ENCODE measurements at regions not wholly inside any gene's neighbourhood (a gene's known extent, or its start where the extent isn't known, plus 50 kb on each side); places are given as distances from the start of the nearest gene placed in this dataset.
A peak's percentile ranks its signal among the peaks of the same experiment; 100 is the strongest.

DNA sequence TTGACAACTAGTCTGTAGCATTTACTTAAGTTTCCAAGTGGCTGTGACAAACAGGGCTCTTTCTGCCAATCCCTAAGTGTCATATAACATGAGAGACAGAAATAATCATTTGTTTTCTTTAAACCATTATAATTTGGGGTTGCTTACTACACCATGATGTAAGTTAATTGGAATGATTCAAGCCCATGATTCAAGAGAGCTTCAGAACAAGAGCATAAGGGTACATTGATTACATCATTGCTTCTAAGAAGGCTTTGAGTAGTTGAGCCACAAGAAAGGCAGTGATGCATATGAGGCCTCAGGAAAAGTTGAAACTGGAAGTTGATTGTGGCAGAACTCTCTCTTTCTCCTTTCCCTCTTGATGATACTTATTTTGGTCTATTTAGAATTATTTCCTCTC, 444.0 kb downstream of the CCER1 start:
- ATAC-seq (replicated peaks) = peak; percentile 73
- H3K27ac Mint-ChIP-seq = no peak overlapping the region
- H3K27me3 Mint-ChIP-seq = peaks cover 11% of the 10 kb centered on the region
- H3K36me3 Mint-ChIP-seq (ENCODE audit: low read depth) = no peaks in the 10 kb centered on the region
- H3K4me3 Mint-ChIP-seq = no peak overlapping the region
- H3K4me1 Mint-ChIP-seq = peaks cover 11% of the 10 kb centered on the region
- peaks cover 5% of the 10 kb centered on the region for H3K9me3 Mint-ChIP-seq

DNA sequence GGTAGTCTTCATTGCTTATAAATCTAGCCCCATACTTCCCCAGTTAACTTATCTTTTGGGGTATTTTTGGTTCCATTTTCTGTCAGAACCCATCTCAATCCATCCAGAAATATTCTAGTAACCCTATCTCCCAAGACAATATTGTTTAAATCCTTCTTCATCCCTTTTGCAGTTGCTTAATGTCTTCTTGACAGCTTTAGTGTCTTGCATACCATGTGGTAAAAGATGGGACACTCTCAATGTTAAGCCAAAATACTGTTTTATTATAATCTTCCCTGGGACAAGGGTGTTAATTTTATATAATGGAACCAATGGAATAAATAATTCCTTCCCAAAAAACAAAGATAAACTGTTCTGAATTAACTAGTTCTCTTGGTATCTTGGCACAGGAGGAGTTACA, 450.2 kb downstream of the CCER1 start:
- peaks cover 3% of the 10 kb centered on the region for H3K9me3 Mint-ChIP-seq
- H3K4me3 Mint-ChIP-seq = no peak overlapping the region

DNA sequence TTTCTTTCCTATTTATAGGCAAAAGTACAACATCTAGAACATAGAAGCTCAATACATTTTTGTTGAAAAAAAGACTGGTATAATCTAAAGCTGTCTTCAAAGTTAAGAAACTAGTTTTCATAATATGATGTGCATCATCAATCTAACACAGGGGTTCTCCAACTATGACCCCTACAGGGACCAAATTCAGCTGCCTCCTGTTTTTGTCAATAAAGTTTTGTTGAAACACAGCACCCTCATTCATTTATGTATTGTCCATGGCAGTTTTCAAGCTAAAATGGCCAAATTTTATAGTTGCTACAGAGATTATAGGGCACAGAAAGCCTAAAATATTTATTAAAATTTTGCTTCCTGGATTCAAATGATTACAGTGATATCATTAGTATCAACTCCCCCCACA, 452.9 kb downstream of the CCER1 start:
- Mint-ChIP-seq H3K27ac (no peak overlapping the region), H3K9me3 (no peaks in the 10 kb centered on the region), H3K27me3 (peaks cover under 1% of the 10 kb centered on the region)

More for the DNA sequence above, 450.2 kb downstream of the CCER1 start:
- Mint-ChIP-seq H3K27me3 (peaks cover 2% of the 10 kb centered on the region), H3K4me1 (peaks cover 3% of the 10 kb centered on the region), H3K36me3 (ENCODE audit: low read depth) (no peaks in the 10 kb centered on the region), H3K27ac (no peak overlapping the region)
- ATAC-seq (replicated peaks) = no peak

DNA sequence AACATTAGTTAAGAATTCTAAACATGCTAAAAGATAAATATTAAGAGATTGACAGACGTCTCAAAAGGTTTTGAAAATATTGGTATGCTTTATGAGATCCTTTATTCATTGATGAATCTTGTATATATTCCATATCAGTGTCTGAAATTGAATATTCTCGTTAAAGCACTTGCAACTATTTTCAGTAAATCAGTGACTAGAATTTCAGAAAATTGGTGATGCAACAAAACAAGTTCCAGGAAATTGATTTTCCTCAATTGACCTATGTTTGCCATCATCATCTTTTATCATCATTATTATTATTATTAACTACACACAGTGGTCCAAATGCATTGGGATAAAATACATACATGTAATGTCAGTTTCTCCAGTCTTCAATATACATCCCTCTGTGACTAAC, 453.6 kb downstream of the CCER1 start:
- Mint-ChIP-seq H3K4me3 (no peak overlapping the region), H3K36me3 (ENCODE audit: low read depth) (no peaks in the 10 kb centered on the region), H3K4me1 (no peaks in the 10 kb centered on the region), H3K9me3 (no peaks in the 10 kb centered on the region), H3K27me3 (peaks cover 5% of the 10 kb centered on the region), H3K27ac (no peak overlapping the region)
- no peak for ATAC-seq (replicated peaks)

More for the DNA sequence above, 452.9 kb downstream of the CCER1 start:
- no peak overlapping the region for H3K4me3 Mint-ChIP-seq
- H3K36me3 Mint-ChIP-seq (ENCODE audit: low read depth) = no peaks in the 10 kb centered on the region
- ATAC-seq (replicated peaks) = no peak
- no peaks in the 10 kb centered on the region for H3K4me1 Mint-ChIP-seq

DNA sequence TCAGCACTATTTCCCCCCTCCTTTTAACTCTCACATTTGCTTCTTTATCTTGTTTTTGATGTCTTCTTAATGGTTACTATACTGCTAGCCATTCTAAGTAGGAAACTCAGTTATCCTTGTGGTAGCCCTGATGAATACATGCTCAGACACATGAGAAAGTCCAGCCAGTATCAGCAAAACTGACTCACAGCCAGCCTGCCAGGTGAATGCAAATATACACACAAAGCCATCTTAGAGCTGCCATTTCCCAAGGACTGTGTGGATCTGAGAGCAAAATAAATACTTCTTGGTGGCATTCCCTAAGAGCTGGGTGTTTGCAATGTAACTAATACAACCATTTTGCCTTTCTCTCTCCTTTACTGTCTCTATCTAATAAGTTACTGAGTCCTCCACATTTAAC, 455.2 kb downstream of the CCER1 start:
- H3K4me1 Mint-ChIP-seq = no peaks in the 10 kb centered on the region
- no peaks in the 10 kb centered on the region for H3K9me3 Mint-ChIP-seq
- H3K27ac Mint-ChIP-seq = no peak overlapping the region
- H3K27me3 Mint-ChIP-seq = peaks cover 5% of the 10 kb centered on the region
- ATAC-seq (replicated peaks) = no peak
- no peaks in the 10 kb centered on the region for H3K36me3 Mint-ChIP-seq (ENCODE audit: low read depth)
- no peak overlapping the region for H3K4me3 Mint-ChIP-seq

DNA sequence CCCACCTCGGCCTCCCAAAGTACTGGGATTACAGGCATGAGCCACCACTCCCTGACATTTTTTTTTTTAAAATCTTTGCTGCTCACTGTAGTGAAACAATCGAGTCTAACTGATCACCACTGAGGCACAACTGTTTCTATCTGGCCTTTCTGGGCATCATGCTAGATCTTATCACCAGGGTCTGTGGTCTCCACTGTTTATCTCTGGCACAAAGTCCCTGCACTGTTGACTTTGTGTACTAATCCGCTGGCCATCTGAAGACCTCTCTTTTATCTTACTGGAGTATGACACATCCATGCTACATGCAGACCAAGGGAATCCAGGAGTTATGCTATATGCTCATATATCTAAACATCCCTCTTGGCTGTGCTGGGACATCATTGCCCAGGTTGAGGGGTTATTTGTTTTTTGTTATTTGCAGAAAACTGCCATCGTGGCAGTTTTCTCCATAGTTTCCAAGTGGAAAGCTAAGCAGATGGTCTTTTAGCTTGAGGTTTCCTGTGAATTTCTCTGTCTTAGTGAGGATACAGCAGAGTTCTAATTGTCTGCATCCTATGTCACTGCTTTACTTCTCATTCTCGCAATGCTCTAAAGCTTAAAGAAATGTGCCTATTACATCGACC, 456.9 kb downstream of the CCER1 start:
- Mint-ChIP-seq H3K36me3 (ENCODE audit: low read depth) (no peaks in the 10 kb centered on the region), H3K4me1 (no peaks in the 10 kb centered on the region), H3K9me3 (no peaks in the 10 kb centered on the region), H3K27ac (no peak overlapping the region), H3K27me3 (peaks cover 5% of the 10 kb centered on the region), H3K4me3 (no peak overlapping the region)
- ATAC-seq (replicated peaks) = no peak

DNA sequence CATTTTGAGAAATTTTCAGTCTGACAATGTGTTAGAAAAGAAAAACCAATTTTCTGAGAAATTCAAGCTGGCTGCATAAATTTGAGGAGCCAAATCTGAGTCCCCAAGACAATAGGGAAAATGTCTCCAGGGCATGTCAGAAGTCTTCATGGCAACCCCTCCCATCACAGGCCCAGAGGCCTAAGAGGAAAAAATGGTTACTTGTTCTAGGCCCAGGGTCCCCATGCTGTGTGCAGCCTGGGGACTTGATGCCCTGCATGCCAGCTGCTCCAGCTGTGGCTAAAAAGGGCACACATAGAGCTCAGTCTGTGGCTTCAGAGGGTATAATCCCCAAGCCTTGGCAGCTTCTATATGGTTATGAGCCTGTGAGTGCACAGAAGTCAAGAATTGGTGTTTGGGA, 464.6 kb downstream of the CCER1 start:
- no peak for ATAC-seq (replicated peaks)

DNA sequence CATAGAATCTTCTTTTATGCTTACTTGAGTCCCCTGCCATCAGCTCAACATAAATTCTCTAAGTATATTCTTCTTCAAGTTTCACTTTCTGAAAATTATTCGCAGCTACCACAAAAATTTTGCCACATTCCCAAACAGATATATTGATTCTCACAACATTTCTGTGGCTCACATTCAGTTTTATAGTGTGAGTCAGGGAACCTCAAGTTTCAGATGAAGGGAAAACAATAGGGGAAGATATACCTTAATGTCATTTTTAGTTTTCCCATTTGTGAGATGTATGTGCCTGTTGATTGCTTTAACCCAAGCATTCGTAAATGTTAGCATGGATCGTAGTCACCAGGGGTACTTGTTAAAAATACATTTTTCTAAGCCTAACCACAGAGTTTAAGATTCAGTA, 465.8 kb downstream of the CCER1 start:
- ATAC-seq (replicated peaks) = no peak
- peaks cover 6% of the 10 kb centered on the region for H3K9me3 Mint-ChIP-seq
- no peak overlapping the region for H3K27ac Mint-ChIP-seq
- H3K36me3 Mint-ChIP-seq (ENCODE audit: low read depth) = no peaks in the 10 kb centered on the region
- H3K4me1 Mint-ChIP-seq = no peaks in the 10 kb centered on the region
- H3K27me3 Mint-ChIP-seq = peaks cover 4% of the 10 kb centered on the region
- H3K4me3 Mint-ChIP-seq = no peak overlapping the region

More for the DNA sequence above, 464.6 kb downstream of the CCER1 start:
- Mint-ChIP-seq H3K27me3 (peaks cover 4% of the 10 kb centered on the region), H3K9me3 (peaks cover 6% of the 10 kb centered on the region), H3K27ac (no peak overlapping the region), H3K36me3 (ENCODE audit: low read depth) (no peaks in the 10 kb centered on the region), H3K4me1 (no peaks in the 10 kb centered on the region), H3K4me3 (no peak overlapping the region)

DNA sequence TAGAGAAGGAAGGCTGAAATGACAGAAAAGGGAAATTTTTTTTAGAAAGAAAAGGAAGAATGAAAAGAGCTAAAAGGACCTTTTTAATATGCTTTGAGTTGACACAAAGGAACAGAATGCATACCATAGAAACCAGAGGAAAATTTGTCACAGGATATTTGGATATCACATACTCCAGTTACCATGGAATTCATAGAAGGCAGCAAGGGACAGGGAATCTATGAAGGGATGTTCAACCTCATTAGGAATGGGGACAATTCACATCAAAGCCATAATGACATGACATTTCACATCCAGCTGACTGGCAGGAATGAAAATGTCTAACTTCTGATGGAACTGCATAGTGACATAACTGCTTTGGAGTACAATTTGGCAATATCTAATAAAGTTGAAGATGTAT, 469.4 kb downstream of the CCER1 start:
- Mint-ChIP-seq H3K9me3 (peaks cover 6% of the 10 kb centered on the region), H3K36me3 (ENCODE audit: low read depth) (no peaks in the 10 kb centered on the region), H3K4me1 (no peaks in the 10 kb centered on the region), H3K27me3 (peaks cover 4% of the 10 kb centered on the region), H3K27ac (no peak overlapping the region), H3K4me3 (no peak overlapping the region)
- ATAC-seq (replicated peaks) = no peak

DNA sequence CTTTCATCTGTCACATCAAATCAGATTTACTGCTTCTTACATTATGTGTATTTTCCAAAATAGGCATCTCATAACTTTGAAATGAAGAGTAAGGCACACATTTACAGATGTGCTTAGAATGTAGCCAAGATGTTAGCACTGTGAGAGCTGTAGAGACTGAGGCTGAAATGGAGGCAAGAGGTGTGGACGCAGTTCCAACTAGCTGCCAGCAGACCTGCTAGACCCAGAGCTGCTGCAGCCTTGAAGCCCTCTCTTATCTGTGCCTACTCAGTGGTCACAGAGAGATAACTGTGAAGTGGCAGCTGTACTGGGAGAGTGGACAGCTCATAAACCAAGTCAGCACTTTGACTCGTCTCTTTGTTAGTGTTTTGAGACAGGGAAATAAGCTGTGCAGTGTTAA, 470.9 kb downstream of the CCER1 start:
- ATAC-seq (replicated peaks) = no peak
- no peak overlapping the region for H3K27ac Mint-ChIP-seq
- H3K9me3 Mint-ChIP-seq = peaks cover 3% of the 10 kb centered on the region
- H3K27me3 Mint-ChIP-seq = peaks cover 4% of the 10 kb centered on the region
- H3K36me3 Mint-ChIP-seq (ENCODE audit: low read depth) = no peaks in the 10 kb centered on the region
- no peak overlapping the region for H3K4me3 Mint-ChIP-seq
- no peaks in the 10 kb centered on the region for H3K4me1 Mint-ChIP-seq

DNA sequence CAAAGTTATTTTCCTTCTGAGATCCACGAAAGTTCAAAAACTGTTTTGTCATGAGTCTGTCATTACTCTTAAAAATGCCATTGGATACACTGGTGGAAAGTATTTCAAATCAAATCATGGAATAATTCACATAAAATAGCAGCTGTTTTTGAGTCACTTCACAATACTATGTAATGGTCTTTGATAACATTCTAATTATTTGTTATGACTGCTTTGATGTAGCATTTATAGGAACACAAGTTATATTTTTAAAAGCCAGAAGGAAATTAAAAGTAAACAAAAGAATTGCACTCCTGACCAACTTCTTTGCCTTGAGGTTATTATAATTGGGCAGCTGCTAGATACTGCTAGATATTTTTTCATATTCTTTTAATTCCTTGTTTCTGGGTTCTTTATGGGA, 473.2 kb downstream of the CCER1 start:
- H3K4me1 Mint-ChIP-seq = no peaks in the 10 kb centered on the region
- H3K4me3 Mint-ChIP-seq = no peak overlapping the region
- H3K27ac Mint-ChIP-seq = no peak overlapping the region
- peaks cover 4% of the 10 kb centered on the region for H3K9me3 Mint-ChIP-seq
- ATAC-seq (replicated peaks) = no peak
- H3K27me3 Mint-ChIP-seq = no peaks in the 10 kb centered on the region
- H3K36me3 Mint-ChIP-seq (ENCODE audit: low read depth) = no peaks in the 10 kb centered on the region

DNA sequence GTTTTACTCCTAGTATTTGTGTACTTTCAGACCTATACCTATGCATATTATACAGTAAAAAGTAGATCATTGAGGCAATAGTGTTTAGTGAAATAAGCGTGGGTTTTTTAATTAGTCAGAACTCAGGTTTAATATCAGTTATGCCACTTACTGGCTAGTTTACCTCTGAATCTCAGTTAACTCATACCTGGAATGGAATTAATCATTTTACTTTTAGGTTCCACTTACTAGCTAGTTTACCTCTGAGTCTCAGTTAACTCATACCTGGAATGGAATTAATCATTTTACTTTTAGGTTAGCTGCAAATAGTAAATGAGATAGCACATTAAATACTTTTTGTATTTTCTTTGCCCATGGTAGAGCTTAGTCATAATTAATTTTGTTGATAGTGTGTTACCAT, 475.7 kb downstream of the CCER1 start:
- Mint-ChIP-seq H3K27ac (no peak overlapping the region), H3K4me3 (no peak overlapping the region), H3K27me3 (no peaks in the 10 kb centered on the region), H3K9me3 (peaks cover 4% of the 10 kb centered on the region), H3K36me3 (ENCODE audit: low read depth) (no peaks in the 10 kb centered on the region), H3K4me1 (no peaks in the 10 kb centered on the region)
- ATAC-seq (replicated peaks) = no peak

DNA sequence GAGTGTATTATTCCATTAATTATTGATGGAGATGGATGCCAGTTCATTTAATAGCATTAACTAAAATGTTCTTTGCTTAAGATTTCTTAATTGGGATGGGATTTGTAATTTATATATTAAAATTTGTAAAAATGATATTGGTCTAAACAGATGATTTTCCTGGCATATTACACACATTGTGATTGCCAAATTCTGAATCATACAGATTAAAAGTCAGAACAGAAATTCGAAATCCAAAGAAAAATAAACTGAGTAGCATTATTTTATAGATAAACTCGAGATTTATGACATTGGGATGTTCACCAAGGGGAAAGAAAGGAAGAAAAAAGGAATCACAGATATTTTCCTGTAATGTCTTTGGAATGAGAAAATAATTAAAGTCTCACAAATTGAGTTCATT, 481.1 kb downstream of the CCER1 start:
- Mint-ChIP-seq H3K27me3 (no peaks in the 10 kb centered on the region), H3K4me3 (no peak overlapping the region), H3K9me3 (peaks cover 4% of the 10 kb centered on the region), H3K4me1 (no peaks in the 10 kb centered on the region), H3K27ac (no peak overlapping the region), H3K36me3 (ENCODE audit: low read depth) (no peaks in the 10 kb centered on the region)
- ATAC-seq (replicated peaks) = no peak

DNA sequence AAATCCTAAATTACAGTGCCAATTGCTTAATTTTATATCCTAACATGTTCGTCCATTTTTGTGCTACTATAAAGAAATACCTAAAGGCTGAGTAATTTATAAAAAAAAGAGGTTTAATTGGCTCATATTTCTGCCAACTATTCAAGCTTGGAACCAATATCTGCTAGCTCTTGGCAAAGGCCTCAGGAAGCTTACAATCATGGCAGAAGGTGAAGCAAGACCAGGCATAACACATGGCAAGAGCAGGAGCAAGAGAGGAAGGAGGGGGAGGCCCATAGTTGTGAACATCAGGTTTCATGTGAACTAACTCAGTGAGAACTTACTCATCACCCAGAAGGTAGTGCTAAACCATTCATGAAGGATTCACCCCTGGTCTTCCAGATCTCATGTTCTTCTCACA, 494.3 kb downstream of the CCER1 start:
- Mint-ChIP-seq H3K9me3 (peaks cover 6% of the 10 kb centered on the region), H3K36me3 (ENCODE audit: low read depth) (no peaks in the 10 kb centered on the region), H3K27ac (no peak overlapping the region), H3K4me1 (no peaks in the 10 kb centered on the region), H3K27me3 (peaks cover 7% of the 10 kb centered on the region), H3K4me3 (no peak overlapping the region)
- ATAC-seq (replicated peaks) = no peak

DNA sequence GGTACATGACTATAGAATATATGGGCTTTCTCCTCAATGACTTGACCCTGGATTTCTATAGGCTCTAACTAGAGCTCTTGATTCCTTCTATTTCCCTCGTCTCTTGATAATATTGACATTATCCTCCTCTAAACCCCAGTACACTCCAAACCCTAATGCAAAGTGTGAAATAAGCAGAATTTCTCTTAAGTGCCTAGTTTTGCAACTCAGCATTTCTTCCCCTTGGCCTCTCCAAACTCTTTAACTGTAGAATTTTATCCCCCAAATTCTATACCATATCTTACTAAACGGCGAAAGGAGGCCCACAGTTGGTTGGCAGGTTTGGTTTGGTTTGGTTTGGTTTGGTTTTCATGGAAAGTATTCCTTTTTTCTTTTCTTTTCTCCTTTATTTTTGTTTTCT, 498.7 kb downstream of the CCER1 start:
- Mint-ChIP-seq H3K4me1 (no peaks in the 10 kb centered on the region), H3K27ac (no peak overlapping the region), H3K27me3 (peaks cover 7% of the 10 kb centered on the region), H3K4me3 (no peak overlapping the region), H3K36me3 (ENCODE audit: low read depth) (no peaks in the 10 kb centered on the region), H3K9me3 (peaks cover 6% of the 10 kb centered on the region)
- no peak for ATAC-seq (replicated peaks)

DNA sequence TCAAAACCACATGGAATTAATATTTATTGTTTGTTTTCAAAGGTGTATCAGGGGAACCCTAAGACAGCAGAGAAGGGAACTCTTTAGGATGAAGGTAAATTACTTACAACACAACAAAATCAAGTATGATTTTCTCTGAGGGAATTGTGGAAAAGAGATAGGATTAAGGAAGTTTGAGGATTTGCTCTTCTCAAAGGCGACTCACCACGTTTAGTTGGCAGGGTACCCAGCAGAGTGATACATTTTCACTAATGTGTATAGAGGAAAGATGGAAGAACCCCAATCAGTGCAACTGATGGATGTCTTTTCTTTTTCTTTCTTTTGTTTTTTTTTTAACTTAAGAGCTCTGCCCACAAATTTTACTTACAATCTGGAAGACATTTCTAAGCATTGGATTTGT, 499.2 kb downstream of the CCER1 start:
- peaks cover 6% of the 10 kb centered on the region for H3K9me3 Mint-ChIP-seq
- no peak for ATAC-seq (replicated peaks)
- peaks cover 7% of the 10 kb centered on the region for H3K27me3 Mint-ChIP-seq
- no peak overlapping the region for H3K4me3 Mint-ChIP-seq
- H3K27ac Mint-ChIP-seq = no peak overlapping the region
- no peaks in the 10 kb centered on the region for H3K36me3 Mint-ChIP-seq (ENCODE audit: low read depth)
- H3K4me1 Mint-ChIP-seq = no peaks in the 10 kb centered on the region

Data from activated T-helper 17 cell treated with anti-CD3 and anti-CD28 coated beads, Interleukin-2, amount 50 U/mL, for 72 hours (primary cell).